HG03378 (cell line): ENCODE measurements at regions not wholly inside any gene's neighbourhood (a gene's known extent, or its start where the extent isn't known, plus 50 kb on each side); places are given as distances from the start of the nearest gene placed in this dataset.
"Not testable (repeated sequence)": the region's sequence is repeated elsewhere in the genome, so short reads cannot be mapped to it uniquely, and the experiment has no call there.

Experiments
- ATAC-seq: cut with Tn5 transposase; IDR thresholded peaks from one replicate; pipeline ENCODE4 v1.9.1; 2021; ENCODE audit warnings: mild to moderate bottlenecking, moderate library complexity; ENCODE audit not compliant: unreplicated experiment

DNA sequence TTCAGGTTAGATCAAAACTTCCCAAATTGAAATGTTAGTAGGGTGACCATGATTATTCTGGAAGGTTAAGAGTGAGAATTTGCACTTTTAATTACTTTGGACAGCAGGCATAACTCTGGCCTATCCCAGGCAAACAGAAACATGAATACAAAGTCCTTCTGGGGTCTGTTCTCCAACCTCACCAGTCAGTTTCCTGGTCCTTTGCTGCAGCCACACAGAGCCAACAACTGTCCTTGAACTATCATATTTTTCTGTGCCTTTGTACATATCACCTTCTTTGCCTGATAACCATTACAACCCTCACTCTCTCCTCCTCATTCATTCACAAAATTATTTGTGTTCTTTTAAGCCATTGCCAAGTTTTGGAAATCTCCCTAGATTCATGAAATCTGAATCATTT lies 126.0 kb upstream of the GBE1 start:
- no peak for ATAC-seq

DNA sequence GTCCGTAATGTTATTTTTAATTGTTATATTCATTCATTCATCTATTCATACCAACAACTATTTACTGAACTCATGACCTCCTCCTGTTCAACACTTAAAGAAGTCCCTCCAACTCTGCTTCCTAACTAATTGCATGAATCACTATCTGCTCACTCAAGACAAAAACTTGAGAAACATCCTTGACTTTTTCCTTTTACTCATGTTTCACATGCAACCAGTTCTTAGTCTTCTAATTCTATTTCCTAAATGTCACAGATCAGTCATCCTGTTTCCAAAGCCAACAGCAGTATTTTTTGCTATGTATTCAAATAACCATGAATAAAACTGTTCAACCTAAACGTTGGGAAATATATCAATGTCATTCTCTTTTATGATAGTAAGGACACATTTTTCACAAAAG lies 124.6 kb upstream of the GBE1 start:
- no peak for ATAC-seq

DNA sequence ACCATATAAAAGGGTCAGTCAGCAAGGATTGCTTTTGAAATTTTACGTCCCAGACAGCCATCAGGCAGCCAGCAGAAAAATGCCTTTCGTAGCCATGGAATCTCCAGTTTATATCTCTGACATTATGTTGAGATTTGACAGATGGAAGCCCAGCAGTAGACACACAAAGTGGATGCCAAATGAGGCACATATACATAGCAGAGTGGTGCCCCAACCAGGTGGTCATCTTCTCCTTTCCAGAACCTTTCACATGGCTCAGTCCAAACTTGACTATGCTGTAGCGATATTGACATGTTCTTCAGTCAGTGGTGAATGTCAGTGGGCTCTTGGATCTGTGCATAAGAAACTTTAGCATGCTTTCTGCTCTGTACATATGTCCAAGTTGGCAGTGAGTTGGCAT lies 123.3 kb upstream of the GBE1 start:
- ATAC-seq: no peak

DNA sequence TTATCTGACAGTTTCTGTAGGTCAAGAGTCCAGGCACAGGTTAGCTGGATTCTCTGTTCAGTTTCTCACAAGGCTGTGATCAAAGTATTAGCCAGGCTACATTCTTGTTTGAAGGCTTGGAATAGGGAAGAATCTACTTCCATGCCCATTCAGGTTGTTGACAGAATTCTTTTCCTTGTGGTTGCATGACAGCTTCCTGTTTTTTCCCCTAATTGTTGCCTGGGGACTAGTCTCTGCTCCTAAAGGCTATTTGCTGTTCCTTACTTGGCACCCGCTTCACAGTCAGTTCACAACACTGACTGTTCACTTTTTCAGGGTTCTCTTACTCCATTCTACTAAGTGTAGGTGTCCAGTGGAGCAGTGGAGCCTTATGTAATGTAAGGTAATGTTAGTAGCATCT lies 115.4 kb upstream of the GBE1 start:
- ATAC-seq: no peak

DNA sequence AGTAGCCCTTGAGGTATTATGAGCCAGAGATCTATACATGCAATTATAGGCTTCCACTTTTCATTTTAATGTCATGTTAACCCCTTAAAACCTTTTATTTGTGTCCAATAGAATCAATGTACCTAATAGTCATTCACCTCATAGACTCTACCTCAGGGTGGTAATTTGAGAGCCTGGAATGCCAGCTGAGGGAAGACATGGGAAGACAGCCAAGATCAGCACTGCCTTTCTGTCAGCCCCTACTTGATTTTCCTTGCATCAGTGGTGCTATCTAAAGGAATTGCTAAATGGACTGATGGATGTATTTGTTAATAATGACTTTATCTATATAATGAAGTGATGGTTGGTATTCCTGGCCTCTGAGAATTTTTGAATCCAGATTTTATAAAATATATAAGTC lies 113.3 kb upstream of the GBE1 start:
- ATAC-seq: no peak

DNA sequence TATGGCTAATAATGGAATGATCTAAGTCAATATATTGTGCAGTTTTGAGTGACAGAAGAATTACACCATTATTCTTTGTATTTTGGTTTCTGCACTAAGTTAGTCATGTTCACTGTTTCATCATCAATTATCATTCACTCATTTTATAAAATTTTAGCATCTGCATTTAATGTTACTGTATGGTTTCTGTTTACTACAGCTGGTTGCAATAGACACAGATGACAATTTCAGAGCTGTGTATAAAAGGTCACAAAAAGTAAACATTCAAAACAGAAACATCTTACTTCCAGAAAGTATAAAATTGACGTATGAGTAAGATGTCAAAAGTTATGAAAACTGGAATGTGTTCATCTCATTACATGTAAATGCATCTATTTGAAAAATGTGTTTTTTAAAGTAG lies 111.1 kb upstream of the GBE1 start:
- no peak for ATAC-seq

DNA sequence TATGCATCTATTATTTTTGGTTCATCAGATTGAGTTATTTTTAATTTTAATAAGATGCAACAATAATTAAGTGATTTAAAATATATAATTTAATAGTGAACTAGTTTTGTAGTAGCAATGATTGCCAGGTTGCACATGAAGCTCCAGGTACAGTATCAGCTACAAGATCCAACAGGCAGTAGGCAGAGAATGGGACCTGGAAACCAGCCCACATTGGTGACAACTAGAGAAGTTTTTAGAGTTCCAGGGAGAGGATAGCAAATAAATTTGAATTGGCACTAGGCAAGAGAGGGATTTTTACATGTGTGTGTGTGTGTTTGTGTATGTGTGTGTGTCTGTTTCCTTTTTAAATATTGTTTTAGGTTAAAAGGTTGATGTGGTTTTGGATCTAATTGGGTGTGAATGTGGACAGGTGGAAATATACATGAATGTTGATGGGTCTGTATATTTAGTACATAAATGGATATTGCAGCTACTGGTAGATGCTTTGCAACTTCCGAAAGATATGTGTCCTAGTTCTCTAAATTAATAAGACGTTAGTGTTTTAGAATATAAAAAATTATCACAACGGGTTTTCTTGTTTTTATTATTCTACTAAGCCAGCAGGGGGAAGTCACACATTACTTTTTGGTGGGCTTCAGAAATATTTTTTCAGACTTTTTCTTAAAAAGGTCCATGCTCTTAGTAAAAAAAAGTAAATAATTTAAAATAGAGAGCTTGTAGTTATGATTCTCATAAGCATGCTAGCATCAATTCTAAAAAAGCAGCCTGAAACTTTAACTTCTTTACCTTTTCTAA lies 110.1 kb upstream of the GBE1 start:
- no peak for ATAC-seq

DNA sequence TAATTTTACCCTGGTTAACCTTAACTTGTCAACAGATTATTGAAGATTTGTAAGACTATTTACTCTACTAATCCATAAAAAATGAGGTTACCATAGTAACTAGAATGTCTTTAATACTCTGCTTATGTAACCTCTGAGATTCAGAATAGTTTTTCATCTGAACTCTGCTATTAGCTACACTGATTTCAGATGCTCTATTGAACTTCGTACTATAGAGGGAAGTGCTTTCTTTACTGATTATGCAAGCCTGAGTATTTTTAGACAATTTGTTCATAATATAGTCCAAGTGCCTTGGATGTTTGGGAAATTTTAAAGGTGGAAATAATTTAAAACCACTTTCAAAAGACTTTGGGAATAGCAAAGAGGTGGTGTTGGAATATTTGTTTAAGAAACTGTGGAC lies 107.9 kb upstream of the GBE1 start:
- no peak for ATAC-seq

DNA sequence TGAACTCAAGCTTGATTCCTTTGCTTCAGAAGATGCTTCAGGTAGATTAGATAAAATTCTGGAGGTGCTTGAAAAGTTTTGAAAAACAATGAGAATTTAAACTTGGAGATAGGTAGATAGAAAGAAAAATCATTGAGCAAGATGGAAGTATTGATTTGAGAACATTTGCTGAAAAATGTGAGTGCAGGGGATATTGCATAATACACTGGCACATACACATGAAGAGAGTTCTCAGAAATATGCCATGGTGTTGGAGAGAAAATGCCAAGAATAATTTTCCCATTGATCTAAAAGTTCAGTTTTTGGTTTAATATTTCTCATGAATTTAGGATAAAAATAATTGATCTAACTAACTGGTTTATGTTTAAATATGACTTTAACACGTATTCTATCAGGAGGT lies 107.2 kb upstream of the GBE1 start:
- no peak for ATAC-seq

DNA sequence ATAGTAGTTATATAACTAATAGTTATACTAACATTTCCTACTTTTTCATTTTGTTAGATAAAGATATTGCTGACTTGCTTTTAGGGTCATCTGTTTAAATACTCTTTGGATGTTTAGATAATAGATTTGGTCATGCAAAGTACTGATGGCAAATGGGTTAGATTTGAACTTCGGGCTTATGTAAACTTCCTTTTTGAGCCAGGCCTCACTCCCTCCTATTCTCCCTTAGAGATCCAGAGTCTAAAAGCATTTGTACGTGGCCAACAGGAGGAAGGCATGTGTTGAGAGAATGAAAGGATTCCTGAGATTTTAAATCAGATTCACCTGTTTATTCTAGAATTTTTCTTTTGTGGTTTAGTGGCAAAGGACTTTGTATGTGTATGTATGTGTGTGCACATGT lies 106.4 kb upstream of the GBE1 start:
- ATAC-seq: no peak

DNA sequence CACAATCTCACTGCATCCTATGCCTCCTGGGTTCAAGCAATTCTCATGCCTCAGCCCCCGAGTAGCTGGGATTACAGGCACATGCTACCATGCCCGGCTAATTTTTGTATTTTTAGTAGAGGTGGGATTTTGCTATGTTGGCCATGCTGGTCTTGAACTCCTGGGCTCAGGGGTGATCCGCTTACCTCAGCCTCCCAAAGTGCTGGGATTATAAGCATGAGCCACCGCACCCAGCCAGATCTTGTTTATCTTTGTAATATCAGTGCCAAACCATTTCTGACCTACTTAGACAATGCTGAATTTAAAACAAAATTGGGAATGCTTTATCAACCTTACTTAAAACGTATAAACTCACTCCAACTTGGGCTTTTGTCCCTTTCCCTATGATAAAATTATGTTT lies 103.7 kb upstream of the GBE1 start:
- not testable (repeated sequence) for ATAC-seq

DNA sequence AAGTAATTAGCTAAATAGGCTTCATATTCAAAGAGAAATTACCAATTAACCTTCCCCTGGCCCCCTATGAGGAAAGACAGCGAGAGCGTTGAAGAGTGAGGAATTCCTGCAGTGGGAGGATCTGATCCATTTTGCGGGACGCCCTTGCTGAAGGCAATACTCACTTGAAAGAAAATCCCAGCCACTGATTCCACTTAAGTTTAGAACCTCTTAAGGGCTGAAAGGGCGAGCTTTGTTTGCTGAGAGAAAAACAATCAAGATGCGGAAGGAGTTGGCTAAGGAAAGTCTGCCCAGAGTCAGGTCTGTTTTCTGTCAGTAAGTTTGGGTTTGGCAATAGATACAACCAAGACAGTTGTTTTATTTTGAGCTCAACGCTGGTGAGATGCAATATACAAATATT lies 102.8 kb upstream of the GBE1 start:
- ATAC-seq: no peak

DNA sequence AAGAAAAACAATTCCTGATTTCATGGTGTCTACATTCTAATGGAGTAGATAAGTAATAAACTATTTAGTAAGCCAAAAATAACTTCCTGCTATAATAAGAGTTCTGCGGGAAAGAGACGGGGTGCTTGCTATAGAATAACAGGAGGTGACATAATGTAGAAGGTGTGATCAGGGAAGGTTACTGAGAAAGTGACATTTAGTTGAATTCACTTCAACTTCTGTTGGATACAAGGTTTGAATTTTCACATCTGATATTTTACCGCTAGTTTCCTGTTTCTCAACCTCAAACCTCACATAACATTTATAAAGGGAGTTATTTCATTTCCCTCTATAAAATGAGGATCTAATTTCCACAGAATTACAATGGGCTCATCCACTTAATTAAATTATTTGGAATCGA lies 102.3 kb upstream of the GBE1 start:
- ATAC-seq: no peak

DNA sequence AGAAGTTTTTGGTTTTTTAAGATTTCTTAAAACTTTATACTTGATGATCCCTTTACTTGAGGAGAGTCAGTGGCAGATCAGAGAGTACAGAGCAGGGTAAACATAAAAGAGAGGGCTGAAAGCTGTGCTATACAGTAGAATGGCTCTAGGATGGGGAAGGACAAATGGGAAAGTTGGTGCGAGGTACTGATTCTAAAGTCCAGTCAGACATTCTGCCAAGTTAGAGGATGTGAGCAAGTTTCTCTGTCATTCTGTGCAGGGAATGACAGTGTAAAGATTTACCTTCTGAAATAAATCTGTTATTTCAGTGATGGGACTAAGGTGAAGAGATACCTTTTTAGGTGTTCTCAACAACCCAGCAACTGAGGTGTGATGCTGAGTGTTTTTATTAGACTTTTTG lies 100.1 kb upstream of the GBE1 start:
- ATAC-seq: no peak

DNA sequence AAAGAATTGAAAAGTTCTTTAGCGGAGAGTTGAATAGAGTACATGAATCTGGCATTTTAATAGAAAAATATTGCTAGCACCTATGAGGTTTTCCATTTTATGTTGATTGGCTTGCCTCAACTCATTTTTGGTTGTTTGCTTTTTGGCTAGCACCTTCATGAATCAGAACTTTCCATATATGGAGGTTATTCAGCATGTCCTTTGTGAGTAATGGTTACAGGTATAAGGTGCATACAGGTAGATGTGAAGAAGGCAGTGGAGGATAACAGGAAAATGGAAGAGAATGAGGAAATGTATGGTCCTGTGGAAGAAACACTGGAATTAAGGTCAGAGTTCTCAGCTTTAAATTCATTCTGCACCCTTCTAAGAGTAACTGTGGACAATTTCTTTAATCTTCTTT lies 98.1 kb upstream of the GBE1 start:
- ATAC-seq: no peak

DNA sequence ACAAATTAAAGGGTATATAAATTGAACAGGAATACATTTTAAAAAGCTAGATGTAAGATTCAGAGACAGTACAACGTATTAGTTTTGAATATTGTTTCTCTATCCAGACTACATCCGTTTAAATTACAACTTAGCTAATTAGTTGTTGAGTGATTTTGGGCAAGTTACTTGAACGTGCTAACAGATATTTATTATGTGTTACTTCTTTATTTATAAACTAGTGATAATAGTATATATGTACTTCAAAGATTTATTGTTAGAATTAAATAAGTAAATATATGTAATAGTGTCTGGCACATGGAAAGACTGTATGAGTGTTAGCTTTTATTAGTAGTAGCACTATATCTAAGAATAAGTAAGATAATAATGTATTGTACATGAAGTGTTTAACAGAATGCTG lies 92.0 kb upstream of the GBE1 start:
- ATAC-seq: no peak

DNA sequence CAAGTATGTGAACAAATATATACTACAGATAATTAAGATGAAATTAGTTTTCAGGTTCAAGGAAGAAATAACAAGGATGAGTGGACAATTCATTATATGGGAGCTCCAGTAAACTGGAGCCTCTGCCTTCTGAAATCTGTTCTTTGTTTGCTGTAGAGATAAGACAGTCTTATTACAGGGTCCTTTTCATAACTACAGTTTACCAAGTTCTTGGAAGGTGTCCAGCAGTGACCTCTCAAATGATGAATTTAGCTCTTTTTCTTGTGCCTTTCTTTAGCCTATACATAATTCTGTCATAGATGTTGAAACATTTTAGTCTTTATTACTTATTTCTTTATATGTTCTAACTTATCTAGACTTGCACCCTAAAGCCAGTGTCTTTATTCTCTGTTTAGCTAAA lies 89.7 kb upstream of the GBE1 start:
- ATAC-seq: no peak

DNA sequence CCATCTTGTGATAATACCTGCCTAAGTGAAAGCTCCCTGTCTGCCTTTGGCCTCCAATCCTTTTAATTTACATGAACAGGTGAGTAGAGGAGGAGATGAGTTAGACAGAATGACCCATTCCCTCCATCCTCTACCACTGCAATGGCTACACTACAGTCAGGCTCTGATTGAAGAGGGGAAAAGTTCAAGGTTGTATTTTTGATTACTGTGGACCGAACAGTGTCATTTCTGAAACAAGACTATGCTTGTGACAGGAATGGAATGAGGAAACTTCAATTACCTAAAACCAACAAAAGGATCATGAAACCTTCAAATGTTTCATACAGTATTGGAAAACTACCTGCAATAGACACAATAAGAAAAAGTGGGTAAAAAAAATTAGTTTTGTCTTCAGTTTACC lies 85.5 kb upstream of the GBE1 start:
- no peak for ATAC-seq

DNA sequence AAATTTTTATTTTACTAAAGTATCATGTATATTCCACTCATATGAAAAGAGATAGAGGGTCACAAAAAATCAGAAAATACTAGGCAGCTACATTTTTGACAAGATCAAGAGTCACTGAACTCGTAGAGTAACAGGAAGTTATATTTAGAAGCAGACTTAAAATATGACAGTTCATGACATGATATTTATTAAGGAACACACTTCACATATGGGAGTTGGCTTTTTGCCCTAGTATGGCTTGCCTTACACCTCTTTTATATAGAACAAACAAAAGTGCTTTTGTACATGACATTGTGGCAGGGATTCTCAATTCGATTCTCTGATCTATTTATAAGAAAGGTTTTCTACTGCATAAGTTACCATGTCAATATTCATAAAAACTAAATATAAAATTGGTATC lies 80.1 kb upstream of the GBE1 start:
- ATAC-seq: no peak

DNA sequence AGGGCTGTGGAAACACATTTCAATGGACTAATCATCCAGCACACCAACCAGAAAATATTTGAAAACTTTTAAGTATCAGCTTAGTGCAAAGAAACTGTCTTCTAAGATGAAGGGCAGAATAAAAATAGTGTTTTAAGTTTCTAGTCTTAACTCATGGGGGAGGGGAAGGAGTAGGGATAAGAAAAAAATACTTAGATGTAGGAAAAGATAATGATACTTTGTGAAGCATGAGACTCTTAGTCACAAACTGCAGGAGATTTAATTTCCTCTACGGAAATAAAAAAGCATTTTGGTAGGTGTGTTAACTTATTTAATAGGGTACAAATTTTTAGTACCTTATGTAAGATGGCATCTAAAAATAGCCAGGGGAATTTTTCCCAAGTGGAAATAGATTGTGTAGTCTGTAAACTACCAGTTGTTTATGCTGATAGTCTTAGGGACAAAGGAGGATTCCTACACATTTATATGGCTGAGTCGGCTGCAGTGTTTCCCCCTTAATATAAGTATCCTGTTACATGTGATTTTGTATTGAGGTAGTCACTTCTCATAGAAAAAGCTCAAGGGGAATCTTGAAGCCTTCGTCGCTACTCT lies 78.2 kb upstream of the GBE1 start:
- ATAC-seq: no peak

DNA sequence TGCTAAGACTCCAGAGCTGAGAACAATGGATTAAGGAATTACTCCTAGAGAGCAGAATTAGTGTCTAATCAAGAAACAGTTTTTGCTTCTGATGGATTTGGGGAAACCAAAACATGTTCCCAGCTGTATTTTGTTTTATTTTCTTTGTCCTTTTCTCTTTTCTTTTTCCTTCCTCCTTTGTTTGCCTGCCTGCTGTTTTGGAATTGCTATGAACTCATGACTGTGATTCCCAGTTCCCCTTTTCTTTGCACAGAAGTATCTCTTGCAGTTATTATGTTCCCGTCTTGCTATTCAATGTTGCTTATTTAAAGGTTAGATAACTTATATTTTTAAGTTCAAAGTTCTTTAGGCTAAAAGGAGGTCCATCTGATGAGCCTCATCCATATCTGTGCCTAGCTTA lies 77.0 kb upstream of the GBE1 start:
- no peak for ATAC-seq

DNA sequence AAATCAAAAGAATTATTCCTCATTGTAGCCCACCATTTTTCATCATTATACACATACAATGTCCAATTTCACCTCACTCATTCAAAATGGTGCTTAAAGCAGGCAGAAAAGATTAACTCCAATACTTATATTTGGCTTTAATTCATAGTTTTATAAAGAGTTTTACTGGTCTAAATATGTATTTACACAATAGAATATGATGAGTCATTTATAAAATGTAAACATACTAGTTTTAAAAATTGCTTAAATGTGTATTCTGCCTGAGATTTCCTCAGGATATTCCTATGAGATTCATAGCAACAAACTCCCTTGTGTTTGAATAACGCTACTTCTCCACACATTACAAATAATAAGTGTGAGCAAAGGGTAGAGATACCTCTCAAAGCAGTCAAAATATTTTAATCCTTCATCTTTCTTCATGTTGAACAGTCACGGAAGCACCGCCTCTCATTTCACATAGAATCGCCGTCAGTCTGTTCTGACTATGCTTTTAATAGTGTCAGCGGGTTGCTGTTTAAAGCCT lies 75.7 kb upstream of the GBE1 start:
- no peak for ATAC-seq

DNA sequence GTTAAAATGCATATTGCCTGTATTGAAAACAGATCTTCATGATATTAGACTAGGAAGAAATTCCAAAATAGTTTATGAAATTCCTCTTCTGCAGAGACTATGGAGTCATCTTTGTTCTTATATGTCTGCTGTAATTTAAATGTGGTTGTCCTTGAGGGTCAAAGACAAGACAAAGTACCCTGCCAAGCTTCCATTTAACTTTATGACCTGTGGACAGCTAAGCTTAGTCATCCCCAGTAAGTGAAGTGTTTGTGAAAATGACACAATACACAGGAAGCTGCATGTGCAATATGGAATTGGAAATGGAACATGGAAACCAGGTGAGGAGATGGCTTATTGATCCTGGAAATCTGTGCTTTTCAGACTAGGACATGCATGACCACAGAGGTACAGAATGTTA lies 68.5 kb upstream of the GBE1 start:
- ATAC-seq: no peak
